Lung (tissue), 11 donors: ENCODE measurements at regions not wholly inside any gene's neighbourhood (a gene's known extent, or its start where the extent isn't known, plus 50 kb on each side); places are given as distances from the start of the nearest gene placed in this dataset.
A peak's percentile ranks its signal among the peaks of the same experiment; 100 is the strongest.
"Not testable (repeated sequence)": the region's sequence is repeated elsewhere in the genome, so short reads cannot be mapped to it uniquely, and the experiment has no call there.

Source experiments
- ATAC-seq: fragments of 200-7000 bp; cut with Tn5 transposase; one replicate; pipeline ENCODE4 v1.9.1; 2020; ENCODE audit warnings: moderate number of reproducible peaks; ENCODE audit not compliant: insufficient read depth, low FRiP score
- DNase-seq, 3 donors: peaks; one replicate each; pipeline ENCODE4 v3.0.0-alpha.2; 2013 to 2017
- H3K27ac ChIP-seq, 2 donors: one replicate each; pipeline ENCODE4 v1.5.1; 2013; ENCODE audit warnings: mild to moderate bottlenecking in 2 of 2, moderate library complexity in 2 of 2, control low read depth in 1 of 2, inconsistent platforms in 1 of 2, low read depth in 1 of 2, low read length in 1 of 2
- H3K27me3 ChIP-seq, 3 donors: one replicate each; pipeline ENCODE4 v1.5.1; 2013; ENCODE audit warnings: low read length in 2 of 3; ENCODE audit not compliant: control insufficient read depth in 3 of 3, insufficient read depth in 3 of 3
- H3K36me3 ChIP-seq, 4 donors: one replicate each; pipeline ENCODE4 v1.5.1; 2013; ENCODE audit warnings: low read length in 4 of 4, mild to moderate bottlenecking in 1 of 4, moderate library complexity in 1 of 4; ENCODE audit not compliant: control insufficient read depth in 4 of 4, insufficient read depth in 4 of 4
- H3K4me1 ChIP-seq, 5 donors: one replicate each; pipeline ENCODE4 v1.5.1; 2013; ENCODE audit warnings: low read length in 5 of 5, mild to moderate bottlenecking in 2 of 5, moderate library complexity in 1 of 5; ENCODE audit not compliant: control insufficient read depth in 5 of 5, insufficient read depth in 5 of 5
- H3K4me3 ChIP-seq: one replicate; pipeline ENCODE4 v1.5.1; 2013; ENCODE audit warnings: mild to moderate bottlenecking, control low read depth, moderate library complexity
- H3K9ac ChIP-seq, 2 donors: one replicate each; pipeline ENCODE4 v1.5.1; 2013; ENCODE audit warnings: low read length in 2 of 2, control low read depth in 1 of 2; ENCODE audit not compliant: insufficient read depth in 1 of 2
- H3K9me3 ChIP-seq, 4 donors: one replicate each; pipeline ENCODE4 v1.5.1; 2013; ENCODE audit warnings: low read length in 3 of 4, mild to moderate bottlenecking in 1 of 4, moderate library complexity in 1 of 4; ENCODE audit not compliant: control insufficient read depth in 4 of 4, insufficient read depth in 3 of 4
- CTCF ChIP-seq: IDR thresholded peaks from 2 replicates; pipeline ENCODE4 v1.5.1; 2012; ENCODE audit warnings: mild to moderate bottlenecking; ENCODE audit errors: control extremely low read depth, extremely low read depth
- WGBS, 2 donors: extraction: QIAGEN DNeasy Blood & Tissue Kit; methylation state at CpG; one replicate each; pipeline ENCODE4 v1.1.7; 2013; 5-methylcytosine and 5-hydroxymethylcytosine counted together
- donor health status: control.
- donor health status: control.
- donor health status: Bipolar disorder and iron deficiency.
- donor health status: healthy.
- donor health status: DM: yes; HTN: yes; CAD: no.

GRCh38 chr2:195532628-195533271, 124.3 kb upstream of the SLC39A10 start:
- peak in 1 of 3 donors; percentile 18 for DNase-seq

GRCh38 chr2:195532255-195532627, 124.8 kb upstream of the SLC39A10 start:
- Histone ChIP-seq H3K27me3 (peaks cover 0 to 4% (median 0%) of the 10 kb centered on the region in 3 donors), H3K9me3 (no peaks in the 10 kb centered on the region), H3K4me3 (no peak overlapping the region), H3K36me3 (no peaks in the 10 kb centered on the region), H3K9ac (no peak overlapping the region), H3K4me1 (peaks cover 0 to 32% (median 7%) of the 10 kb centered on the region in 5 donors), H3K27ac (no peak overlapping the region)
- DNase-seq = no peak
- no peak for ATAC-seq
- no peak for TF ChIP-seq CTCF
- 86 to 100% methylated on average over 1 of the region's 1 CpG for WGBS, 2 donors

More at GRCh38 chr2:195532628-195533271, 124.3 kb upstream of the SLC39A10 start:
- Histone ChIP-seq H3K4me1 (peaks cover 0 to 34% (median 7%) of the 10 kb centered on the region in 5 donors), H3K9ac (no peak overlapping the region), H3K36me3 (no peaks in the 10 kb centered on the region), H3K4me3 (no peak overlapping the region), H3K27ac (no peak overlapping the region), H3K9me3 (no peaks in the 10 kb centered on the region), H3K27me3 (peaks cover 0 to 4% (median 0%) of the 10 kb centered on the region in 3 donors)
- ATAC-seq = no peak
- 7 to 11% methylated on average over 5 of the region's 5 CpGs for WGBS, 2 donors
- no peak for TF ChIP-seq CTCF

- no peak for TF ChIP-seq CTCF
- DNase-seq (peak in 2 of 3 donors; percentile 34 to 47), ATAC-seq (no peak)
- WGBS, 2 donors = 63 to 81% methylated on average over 2 of the region's 2 CpGs
- Histone ChIP-seq H3K4me1 (peaks cover 0 to 28% (median 4%) of the 10 kb centered on the region in 5 donors), H3K9me3 (no peaks in the 10 kb centered on the region), H3K36me3 (no peaks in the 10 kb centered on the region), H3K4me3 (no peak overlapping the region), H3K27ac (no peak overlapping the region), H3K27me3 (peaks cover 0 to 4% (median 0%) of the 10 kb centered on the region in 3 donors), H3K9ac (no peak overlapping the region)
These were observed 125.3 kb upstream of the SLC39A10 start for GRCh38 chr2:195531754-195532153.

GRCh38 chr2:195523242-195523641, 133.8 kb upstream of the SLC39A10 start:
- H3K9ac ChIP-seq, H3K9me3 ChIP-seq, H3K27me3 ChIP-seq, H3K4me1 ChIP-seq, H3K36me3 ChIP-seq, ATAC-seq, DNase-seq, H3K27ac ChIP-seq, H3K4me3 ChIP-seq: not testable (repeated sequence)
- 92% methylated on average over 10 of the region's 10 CpGs for WGBS, 2 donors
